ENCODE measurements at regions not wholly inside any gene's neighbourhood (a gene's known extent, or its start where the extent isn't known, plus 50 kb on each side); places are given as distances from the start of the nearest gene placed in this dataset.

DNA sequence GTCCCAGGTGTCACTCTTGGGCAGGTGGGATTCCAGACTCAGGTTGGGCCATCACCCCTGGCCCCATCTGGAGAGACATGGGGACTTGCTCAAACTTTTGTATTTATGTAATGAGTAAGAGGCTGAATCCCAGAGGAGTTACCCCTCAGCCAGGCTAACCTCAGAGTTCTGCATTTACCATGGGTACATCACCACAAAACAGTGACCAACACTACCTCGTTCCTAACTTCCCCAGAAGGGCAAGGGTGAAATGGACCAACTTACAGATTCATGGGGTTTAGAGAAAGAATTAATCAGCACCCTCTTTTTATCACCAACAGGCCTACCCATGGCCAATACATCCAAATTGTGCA is 259.9 kb upstream of the MARCKS start:
- TF ChIP-seq, protein P1, sequence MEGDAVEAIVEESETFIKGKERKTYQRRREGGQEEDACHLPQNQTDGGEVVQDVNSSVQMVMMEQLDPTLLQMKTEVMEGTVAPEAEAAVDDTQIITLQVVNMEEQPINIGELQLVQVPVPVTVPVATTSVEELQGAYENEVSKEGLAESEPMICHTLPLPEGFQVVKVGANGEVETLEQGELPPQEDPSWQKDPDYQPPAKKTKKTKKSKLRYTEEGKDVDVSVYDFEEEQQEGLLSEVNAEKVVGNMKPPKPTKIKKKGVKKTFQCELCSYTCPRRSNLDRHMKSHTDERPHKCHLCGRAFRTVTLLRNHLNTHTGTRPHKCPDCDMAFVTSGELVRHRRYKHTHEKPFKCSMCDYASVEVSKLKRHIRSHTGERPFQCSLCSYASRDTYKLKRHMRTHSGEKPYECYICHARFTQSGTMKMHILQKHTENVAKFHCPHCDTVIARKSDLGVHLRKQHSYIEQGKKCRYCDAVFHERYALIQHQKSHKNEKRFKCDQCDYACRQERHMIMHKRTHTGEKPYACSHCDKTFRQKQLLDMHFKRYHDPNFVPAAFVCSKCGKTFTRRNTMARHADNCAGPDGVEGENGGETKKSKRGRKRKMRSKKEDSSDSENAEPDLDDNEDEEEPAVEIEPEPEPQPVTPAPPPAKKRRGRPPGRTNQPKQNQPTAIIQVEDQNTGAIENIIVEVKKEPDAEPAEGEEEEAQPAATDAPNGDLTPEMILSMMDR (IDR thresholded peaks at IDR 0.05; ENCODE audit: extremely low read depth in 1 of 2, insufficient read depth in 1 of 2, low read depth in 1 of 2, low read length in 2 of 2), result no peak
- TF ChIP-seq POLR2AphosphoS5 (IDR thresholded peaks at IDR 0.05; ENCODE audit: insufficient read depth, low read depth, low read length) (no peak), POLR2A (IDR thresholded peaks at IDR 0.05; ENCODE audit: low read depth, low read length) (no peak), EZH2 (IDR thresholded peaks at IDR 0.05; ENCODE audit: borderline replicate concordance, low read depth, low read length, severe bottlenecking) (no peak), JUN (IDR thresholded peaks at IDR 0.05; ENCODE audit: borderline replicate concordance, insufficient read depth, insufficient read length, low read depth) (no peak)

Data from endothelial cell of umbilical vein (primary cell).